ENCODE measurements at regions not wholly inside any gene's neighbourhood (a gene's known extent, or its start where the extent isn't known, plus 50 kb on each side); places are given as distances from the start of the nearest gene placed in this dataset.

DNA sequence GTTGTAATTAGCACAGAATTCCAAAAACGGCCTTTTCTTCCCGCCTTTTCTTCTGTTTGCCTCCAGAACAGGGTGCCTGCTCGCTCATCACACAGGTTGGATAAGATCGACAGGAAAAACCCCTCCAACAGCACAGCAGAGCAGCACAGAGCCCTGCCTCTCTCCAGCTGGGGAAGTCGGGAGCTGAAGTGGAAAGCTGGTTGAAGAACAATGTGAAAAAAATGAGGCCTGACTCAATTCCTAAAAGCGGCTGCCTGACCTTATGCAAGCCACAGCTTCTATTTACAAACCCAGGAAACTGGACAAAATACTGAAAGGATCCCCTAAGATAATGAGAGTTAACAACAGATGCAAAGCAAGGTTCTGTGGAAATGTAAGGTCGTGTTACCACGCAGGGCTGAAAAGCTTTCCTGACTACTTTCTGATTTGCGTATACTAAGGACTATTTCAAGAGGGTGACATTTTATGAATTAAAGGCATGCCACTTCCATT is 116.9 kb downstream of the TTLL2 start:
- no peaks in the 10 kb centered on the region for H3K27me3 ChIP-seq (replicated peaks; ENCODE audit: insufficient read depth, low read depth, low read length, poor library complexity)
- TF ChIP-seq, protein P1, sequence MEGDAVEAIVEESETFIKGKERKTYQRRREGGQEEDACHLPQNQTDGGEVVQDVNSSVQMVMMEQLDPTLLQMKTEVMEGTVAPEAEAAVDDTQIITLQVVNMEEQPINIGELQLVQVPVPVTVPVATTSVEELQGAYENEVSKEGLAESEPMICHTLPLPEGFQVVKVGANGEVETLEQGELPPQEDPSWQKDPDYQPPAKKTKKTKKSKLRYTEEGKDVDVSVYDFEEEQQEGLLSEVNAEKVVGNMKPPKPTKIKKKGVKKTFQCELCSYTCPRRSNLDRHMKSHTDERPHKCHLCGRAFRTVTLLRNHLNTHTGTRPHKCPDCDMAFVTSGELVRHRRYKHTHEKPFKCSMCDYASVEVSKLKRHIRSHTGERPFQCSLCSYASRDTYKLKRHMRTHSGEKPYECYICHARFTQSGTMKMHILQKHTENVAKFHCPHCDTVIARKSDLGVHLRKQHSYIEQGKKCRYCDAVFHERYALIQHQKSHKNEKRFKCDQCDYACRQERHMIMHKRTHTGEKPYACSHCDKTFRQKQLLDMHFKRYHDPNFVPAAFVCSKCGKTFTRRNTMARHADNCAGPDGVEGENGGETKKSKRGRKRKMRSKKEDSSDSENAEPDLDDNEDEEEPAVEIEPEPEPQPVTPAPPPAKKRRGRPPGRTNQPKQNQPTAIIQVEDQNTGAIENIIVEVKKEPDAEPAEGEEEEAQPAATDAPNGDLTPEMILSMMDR (conservative IDR thresholded peaks at IDR 0.05; ENCODE audit: low read depth, low read length) = no peak
- TF ChIP-seq EZH2 (IDR thresholded peaks at IDR 0.05; ENCODE audit: borderline replicate concordance, low read depth, low read length, poor library complexity, severe bottlenecking) = no peak
- no peak for DNase-seq (ENCODE audit: low spot score)
- H3K4me1 ChIP-seq (ENCODE audit: insufficient read depth, low read length, poor library complexity, severe bottlenecking) = no peaks in the 10 kb centered on the region
- CTCF ChIA-PET = no interaction called here
- intact Hi-C loops (cut with micrococcal nuclease; ENCODE audit: unreplicated experiment) = no loop called here
- H3K36me3 ChIP-seq (ENCODE audit: insufficient read depth, low read length, poor library complexity, severe bottlenecking) = no peaks in the 10 kb centered on the region
- H3K4me3 ChIP-seq (ENCODE audit: low read depth, low read length, poor library complexity, severe bottlenecking) = no peak overlapping the region
- BruUV-seq (replicated peaks) = no TSS peak
- H3K27ac ChIP-seq (ENCODE audit: low read depth, low read length, poor library complexity, severe bottlenecking) = no peak overlapping the region
- no peaks in the 10 kb centered on the region for H3K9me3 ChIP-seq (ENCODE audit: low read depth, low read length, poor library complexity, severe bottlenecking)
- POLR2A ChIA-PET (ENCODE audit: low non-redundant PET) = no interaction called here

DNA sequence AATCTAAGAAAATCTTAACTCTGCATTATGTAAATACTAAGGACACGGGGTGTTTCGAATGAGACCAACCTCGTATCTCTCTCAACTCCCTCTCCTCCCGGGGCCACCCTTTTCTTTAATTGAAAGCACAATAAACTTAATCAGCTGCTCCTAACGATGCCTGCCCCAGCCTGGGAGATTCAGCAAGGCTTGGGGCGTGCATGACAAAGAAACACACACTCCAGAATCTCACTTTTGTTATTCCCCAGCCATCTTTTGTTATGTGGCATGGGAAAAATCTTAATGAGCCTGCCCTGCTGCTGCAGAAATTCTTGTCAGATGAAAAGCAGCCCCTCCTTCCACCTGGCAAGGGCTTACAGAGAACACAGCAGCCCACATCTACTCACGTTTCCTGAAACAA is 117.4 kb downstream of the TTLL2 start:
- H3K4me3 ChIP-seq (ENCODE audit: low read depth, low read length, poor library complexity, severe bottlenecking) = no peak overlapping the region
- no peaks in the 10 kb centered on the region for H3K4me1 ChIP-seq (ENCODE audit: insufficient read depth, low read length, poor library complexity, severe bottlenecking)
- no peak for TF ChIP-seq EZH2 (IDR thresholded peaks at IDR 0.05; ENCODE audit: borderline replicate concordance, low read depth, low read length, poor library complexity, severe bottlenecking)
- TF ChIP-seq, protein P1 (conservative IDR thresholded peaks at IDR 0.05; ENCODE audit: low read depth, low read length) = no peak
- no peak for DNase-seq (ENCODE audit: low spot score)
- no peak overlapping the region for H3K27ac ChIP-seq (ENCODE audit: low read depth, low read length, poor library complexity, severe bottlenecking)
- no peaks in the 10 kb centered on the region for H3K27me3 ChIP-seq (replicated peaks; ENCODE audit: insufficient read depth, low read depth, low read length, poor library complexity)
- ChIA-PET POLR2A (ENCODE audit: low non-redundant PET) (no interaction called here), CTCF (no interaction called here)
- H3K36me3 ChIP-seq (ENCODE audit: insufficient read depth, low read length, poor library complexity, severe bottlenecking) = no peaks in the 10 kb centered on the region
- intact Hi-C loops (cut with micrococcal nuclease; ENCODE audit: unreplicated experiment) = no loop called here
- BruUV-seq (replicated peaks) = no TSS peak
- no peaks in the 10 kb centered on the region for H3K9me3 ChIP-seq (ENCODE audit: low read depth, low read length, poor library complexity, severe bottlenecking)

DNA sequence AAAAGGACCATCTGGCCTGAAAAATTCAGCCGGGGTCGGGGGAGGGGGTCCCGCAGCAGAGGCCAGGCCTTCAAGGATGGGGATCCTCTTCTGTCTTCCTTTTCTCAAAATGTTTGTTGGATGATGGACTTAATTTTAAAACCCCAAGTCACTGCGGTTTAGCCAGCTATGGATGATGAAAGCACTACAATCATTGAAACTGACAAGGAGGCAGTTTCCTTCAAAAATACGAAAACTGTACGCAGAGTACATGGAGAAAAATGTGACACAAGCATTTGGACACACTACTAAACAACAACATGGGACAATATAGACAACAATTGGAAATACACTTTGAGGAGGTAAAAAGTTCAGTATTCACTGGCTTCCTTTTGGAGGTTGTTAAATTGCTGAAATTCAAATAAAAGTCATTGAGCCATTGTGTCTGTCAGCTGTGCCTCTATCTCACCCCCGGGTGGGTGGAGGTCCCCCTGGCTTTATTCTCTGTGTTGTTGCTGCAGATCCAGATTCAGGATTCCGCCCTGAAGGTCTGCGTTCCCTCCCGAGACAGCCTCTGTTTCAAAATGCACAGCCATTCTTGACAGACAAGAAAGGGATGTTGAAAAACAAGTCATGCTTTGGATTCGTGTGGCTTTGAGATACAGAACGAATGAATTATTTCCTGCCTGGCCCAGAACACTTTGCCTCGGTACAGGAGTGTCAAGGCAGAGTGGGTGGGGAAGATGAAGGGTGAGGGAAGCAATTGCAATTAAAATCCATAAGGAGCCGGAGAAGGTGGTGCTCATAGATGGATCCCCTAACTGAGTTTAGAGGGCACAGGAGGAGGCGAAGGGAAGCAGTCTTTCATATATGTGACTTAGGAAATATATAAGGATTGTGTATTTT is 118.2 kb downstream of the TTLL2 start:
- no TSS peak for BruUV-seq (replicated peaks)
- no peak for DNase-seq (ENCODE audit: low spot score)
- Histone ChIP-seq H3K27me3 (replicated peaks; ENCODE audit: insufficient read depth, low read depth, low read length, poor library complexity) (no peaks in the 10 kb centered on the region), H3K36me3 (ENCODE audit: insufficient read depth, low read length, poor library complexity, severe bottlenecking) (no peaks in the 10 kb centered on the region), H3K4me3 (ENCODE audit: low read depth, low read length, poor library complexity, severe bottlenecking) (no peak overlapping the region), H3K4me1 (ENCODE audit: insufficient read depth, low read length, poor library complexity, severe bottlenecking) (no peaks in the 10 kb centered on the region), H3K27ac (ENCODE audit: low read depth, low read length, poor library complexity, severe bottlenecking) (no peak overlapping the region), H3K9me3 (ENCODE audit: low read depth, low read length, poor library complexity, severe bottlenecking) (no peaks in the 10 kb centered on the region)
- ChIA-PET POLR2A (ENCODE audit: low non-redundant PET) (no interaction called here), CTCF (no interaction called here)
- intact Hi-C loops (cut with micrococcal nuclease; ENCODE audit: unreplicated experiment) = no loop called here
- no peak for TF ChIP-seq EZH2 (IDR thresholded peaks at IDR 0.05; ENCODE audit: borderline replicate concordance, low read depth, low read length, poor library complexity, severe bottlenecking)
- TF ChIP-seq, protein P1 (conservative IDR thresholded peaks at IDR 0.05; ENCODE audit: low read depth, low read length) = no peak

Measured in A673 (cell line).